BJ (cell line): ENCODE measurements at regions not wholly inside any gene's neighbourhood (a gene's known extent, or its start where the extent isn't known, plus 50 kb on each side); places are given as distances from the start of the nearest gene placed in this dataset.
A peak's percentile ranks its signal among the peaks of the same experiment; 100 is the strongest.

Source experiments
- CTCF ChIA-PET: fragments of 350-600 bp; formaldehyde crosslinking; extraction: SDS; loops from one replicate; lab custom pipeline; 2021; ENCODE audit warnings: antibody characterized with exemption, inconsistent platforms; lab: Yijun Ruan, JAX
- POLR2A ChIA-PET: fragments of 300-600 bp; sonication (Branson Sonifier 250); formaldehyde crosslinking; extraction: SDS; loops from one replicate; lab custom pipeline; 2021; ENCODE audit warnings: antibody characterized with exemption; lab: Charles Lee
- DNase-seq: peaks from one replicate; pipeline ENCODE4 v3.0.0-alpha.2; 2011; ENCODE audit warnings: low read depth
- H3K27me3 ChIP-seq: 2 replicates; pipeline ENCODE4 v1.6.0; 2011; ENCODE audit warnings: low read length; ENCODE audit not compliant: control insufficient read depth, insufficient read depth
- H3K36me3 ChIP-seq: 2 replicates; pipeline ENCODE4 v1.5.1; 2011; ENCODE audit warnings: low read length; ENCODE audit not compliant: control insufficient read depth, insufficient read depth
- H3K4me3 ChIP-seq: 2 replicates; pipeline ENCODE4 v1.5.1; 2011; ENCODE audit warnings: low read depth, mild to moderate bottlenecking, control low read depth, low read length
- CTCF ChIP-seq: IDR thresholded peaks from 2 replicates; pipeline ENCODE4 v1.5.1; 2011; ENCODE audit warnings: low read depth, mild to moderate bottlenecking, control low read depth, inconsistent platforms, low read length, moderate library complexity; ENCODE audit not compliant: insufficient read depth

GRCh38 chr3:159163656-159164055 is 361.8 kb downstream of the MFSD1 start:
- no peaks in the 10 kb centered on the region for H3K36me3 ChIP-seq
- CTCF ChIA-PET = interaction anchor here (1.4 to 1.6 kb wide), 2 partner anchors 17 to 32 kb away, joined by 3 to 4 read pairs; no protein-coding TSS in a partner anchor
- H3K4me3 ChIP-seq = no peak overlapping the region
- H3K27me3 ChIP-seq = no peaks in the 10 kb centered on the region
- no peak for TF ChIP-seq CTCF
- DNase-seq = no peak
- POLR2A ChIA-PET = no interaction called here

- ChIA-PET CTCF (no interaction called here), POLR2A (interaction anchor here (0.6 kb wide), 1 partner anchor 80 kb away, joined by 3 read pairs; no protein-coding TSS in a partner anchor)
- DNase-seq = no peak
- H3K27me3 ChIP-seq = no peaks in the 10 kb centered on the region
- H3K36me3 ChIP-seq = no peaks in the 10 kb centered on the region
- no peak overlapping the region for H3K4me3 ChIP-seq
- no peak for TF ChIP-seq CTCF
Observed at GRCh38 chr3:159165961-159166360, 364.1 kb downstream of the MFSD1 start.

- POLR2A ChIA-PET = no interaction called here
- H3K27me3 ChIP-seq = no peaks in the 10 kb centered on the region
- CTCF ChIA-PET = no interaction called here
- no peak overlapping the region for H3K4me3 ChIP-seq
- no peak for TF ChIP-seq CTCF
- no peak for DNase-seq
- H3K36me3 ChIP-seq = no peaks in the 10 kb centered on the region
Observed at GRCh38 chr3:159166899-159167586, 365.2 kb downstream of the MFSD1 start.

- Histone ChIP-seq H3K27me3 (no peaks in the 10 kb centered on the region), H3K36me3 (no peaks in the 10 kb centered on the region), H3K4me3 (no peak overlapping the region)
- CTCF ChIA-PET = no interaction called here
- no peak for DNase-seq
- TF ChIP-seq CTCF = no peak
- POLR2A ChIA-PET = no interaction called here
Observed at GRCh38 chr3:159168788-159169187, 366.9 kb downstream of the MFSD1 start.

- CTCF ChIA-PET = interaction anchor here (1.4 kb wide), 1 partner anchor 252 kb away, joined by 4 read pairs; no protein-coding TSS in a partner anchor
- DNase-seq = peak; percentile 54
- Histone ChIP-seq H3K4me3 (no peak overlapping the region), H3K36me3 (no peaks in the 10 kb centered on the region), H3K27me3 (no peaks in the 10 kb centered on the region)
- TF ChIP-seq CTCF = no peak
- POLR2A ChIA-PET = no interaction called here
Observed at GRCh38 chr3:159169828-159170227, 368.0 kb downstream of the MFSD1 start.
